Prostate gland (tissue), 2 donors: ENCODE measurements at regions not wholly inside any gene's neighbourhood (a gene's known extent, or its start where the extent isn't known, plus 50 kb on each side); places are given as distances from the start of the nearest gene placed in this dataset.

ENCODE experiments used
- CTCF ChIP-seq, 4 experiments: fragments of 200-600 bp in 2 of 4; fragments of 450-650 bp in 2 of 4; sonication (generic) in 2 of 4; IDR thresholded peaks; 1 replicate in 3 of 4; 2 replicates in 1 of 4; pipeline ENCODE4 v1.5.1; 2016 to 2019; ENCODE audit warnings: antibody characterized with exemption in 4 of 4, mild to moderate bottlenecking in 2 of 4, moderate library complexity in 2 of 4
- POLR2A ChIP-seq: fragments of 450-650 bp; IDR thresholded peaks from one replicate; pipeline ENCODE4 v1.6.1; 2016; ENCODE audit warnings: antibody characterized with exemption, mild to moderate bottlenecking
- POLR2AphosphoS5 ChIP-seq: sonication (generic); formaldehyde crosslinking; IDR thresholded peaks from one replicate; pipeline ENCODE4 v1.6.1; 2017; ENCODE audit warnings: antibody characterized with exemption

GRCh38 chr5:39906146-39906545 is 481.4 kb upstream of the DAB2 start:
- no peak for TF ChIP-seq CTCF (IDR thresholded peaks at IDR 0.05)
- no peak for TF ChIP-seq POLR2A
- no peak for TF ChIP-seq POLR2AphosphoS5
